NCI-H345 treated with DMSO at 0.1 percent for 48 hours (cell line): ENCODE measurements at regions not wholly inside any gene's neighbourhood (a gene's known extent, or its start where the extent isn't known, plus 50 kb on each side); places are given as distances from the start of the nearest gene placed in this dataset.
"Not testable (repeated sequence)": the region's sequence is repeated elsewhere in the genome, so short reads cannot be mapped to it uniquely, and the experiment has no call there.

Experiments used
- DNase-seq: peaks from one replicate; lab custom pipeline; 2025; ENCODE audit not compliant: unreplicated experiment; lab: John Stamatoyannopoulos, UW

DNA sequence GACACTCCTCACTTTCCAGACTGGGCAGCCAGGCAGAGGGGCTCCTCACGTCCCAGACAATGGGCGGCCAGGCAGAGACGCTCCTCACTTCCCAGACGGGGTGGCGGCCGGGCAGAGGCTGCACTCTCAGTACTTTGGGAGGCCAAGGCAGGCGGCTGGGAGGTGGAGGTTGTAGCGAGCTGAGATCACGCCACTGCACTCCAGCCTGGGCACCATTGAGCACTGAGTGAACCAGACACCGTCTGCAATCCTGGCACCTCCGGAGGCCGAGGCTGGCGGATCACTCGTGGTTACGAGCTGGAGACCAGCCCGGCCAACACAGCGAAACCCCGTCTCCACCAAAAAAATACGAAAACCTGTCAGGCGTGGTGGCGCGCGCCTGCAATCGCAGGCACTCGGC is 134.1 kb upstream of the BOD1L1 start:
- DNase-seq: not testable (repeated sequence)

DNA sequence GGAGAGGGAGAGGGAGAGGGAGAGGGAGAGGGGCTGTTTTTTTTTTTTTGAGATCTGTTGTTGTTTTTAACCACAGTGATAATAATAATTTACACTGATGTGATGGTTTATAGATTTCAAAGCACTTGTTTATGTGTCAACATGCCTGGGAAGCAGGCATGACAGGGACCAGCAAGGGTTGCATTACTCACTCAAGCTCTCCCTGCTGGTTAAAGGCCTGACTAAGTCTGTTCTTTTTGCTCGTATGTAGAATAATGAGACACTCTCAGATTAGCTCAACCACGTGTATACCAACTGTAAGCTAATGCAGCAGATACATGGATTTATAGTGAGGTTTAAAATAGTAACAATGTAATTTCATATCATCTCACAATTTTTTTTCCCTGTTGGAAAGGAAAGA is 134.6 kb upstream of the BOD1L1 start:
- no peak for DNase-seq

DNA sequence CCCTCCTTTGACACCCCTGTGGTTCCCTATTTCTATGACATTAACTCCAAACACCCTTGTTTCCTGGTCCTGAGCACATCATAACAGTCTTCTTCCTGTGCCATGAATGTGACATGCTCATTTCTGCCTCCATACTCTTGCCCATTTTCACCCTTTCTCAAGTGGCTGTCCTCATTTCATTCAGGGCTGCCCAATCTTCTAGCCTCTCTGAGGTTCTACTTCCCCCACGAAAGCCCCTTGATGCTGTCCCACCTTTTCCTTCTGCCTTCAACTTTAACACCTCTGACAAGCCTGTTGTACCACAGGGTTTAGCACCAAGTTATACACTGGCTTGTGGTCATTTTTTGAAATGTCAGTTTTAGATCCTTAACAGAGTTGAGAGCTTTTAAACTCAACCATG is 136.2 kb upstream of the BOD1L1 start:
- no peak for DNase-seq

DNA sequence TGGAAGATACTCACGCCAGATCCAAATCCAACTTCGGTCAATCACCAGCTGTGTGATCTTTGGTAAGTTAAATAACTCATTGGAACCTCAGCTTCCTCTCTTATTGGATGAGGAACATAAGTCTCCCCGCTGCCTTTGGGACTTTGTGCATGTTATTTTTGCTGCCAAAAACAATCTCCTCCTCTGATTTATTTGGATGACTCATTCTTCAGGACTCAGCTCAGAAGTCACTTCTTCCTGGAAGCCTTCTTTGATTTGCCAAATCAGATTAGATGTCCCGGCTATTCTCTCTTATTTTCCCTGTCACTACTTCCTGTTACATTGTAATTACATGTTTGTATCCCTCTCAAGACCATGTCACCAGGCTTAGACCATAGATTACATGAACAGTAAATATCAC is 138.0 kb upstream of the BOD1L1 start:
- no peak for DNase-seq

DNA sequence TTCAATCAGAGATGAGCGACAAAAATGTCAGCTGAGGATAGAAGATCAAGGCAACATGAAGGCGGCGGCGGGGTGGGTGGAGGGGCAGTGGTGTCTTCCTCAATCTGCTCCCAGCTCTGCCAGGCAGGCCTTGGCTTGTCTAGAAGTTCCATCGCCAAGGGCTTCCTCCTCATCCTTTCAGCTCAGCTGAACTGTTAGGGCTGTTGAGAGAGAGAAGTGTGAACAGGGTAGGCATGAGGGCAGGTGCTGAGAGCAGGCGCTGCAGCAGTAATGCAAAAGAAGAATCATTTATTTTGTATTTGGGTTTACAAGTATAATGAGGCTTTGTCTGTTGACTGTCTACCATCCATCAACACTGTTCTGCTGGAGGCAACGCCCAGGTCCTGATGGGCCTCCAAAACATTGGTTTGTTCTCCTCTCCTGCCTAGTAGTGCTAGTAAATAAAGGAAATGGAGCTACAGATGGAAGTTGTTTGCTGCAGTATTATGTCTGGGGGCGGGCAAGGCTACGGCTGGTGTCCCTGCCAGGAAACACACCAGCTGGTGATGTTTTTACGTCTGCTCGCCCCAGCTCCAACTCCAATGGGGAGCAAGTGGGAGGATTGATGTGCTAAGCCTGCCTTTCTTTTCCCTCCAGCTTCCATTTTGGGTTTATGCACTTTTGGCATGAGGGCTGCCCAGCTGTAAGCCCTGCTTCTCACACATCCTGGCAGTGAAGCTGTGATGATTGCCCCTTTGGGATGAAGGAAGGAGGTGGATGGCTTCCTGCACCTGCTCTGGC is 139.4 kb upstream of the BOD1L1 start:
- no peak for DNase-seq

DNA sequence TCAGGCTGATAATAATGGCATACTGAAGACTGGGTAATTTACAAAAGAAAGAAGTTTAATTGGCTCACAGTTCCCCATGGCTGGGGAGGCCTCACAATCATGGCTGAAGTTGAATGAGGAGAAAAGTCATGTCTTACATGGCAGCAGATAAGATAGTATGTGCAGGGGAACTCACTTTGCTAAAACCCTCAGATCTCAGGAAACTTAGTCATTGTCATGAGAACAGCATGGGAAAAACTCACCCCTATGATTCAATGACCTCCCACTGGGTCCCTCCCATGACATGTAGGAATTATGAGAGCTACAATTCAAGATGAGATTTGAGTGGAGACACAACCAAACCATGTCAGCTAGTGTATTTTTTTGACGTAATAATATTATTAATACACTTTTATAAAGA is 149.8 kb upstream of the BOD1L1 start:
- DNase-seq: no peak

DNA sequence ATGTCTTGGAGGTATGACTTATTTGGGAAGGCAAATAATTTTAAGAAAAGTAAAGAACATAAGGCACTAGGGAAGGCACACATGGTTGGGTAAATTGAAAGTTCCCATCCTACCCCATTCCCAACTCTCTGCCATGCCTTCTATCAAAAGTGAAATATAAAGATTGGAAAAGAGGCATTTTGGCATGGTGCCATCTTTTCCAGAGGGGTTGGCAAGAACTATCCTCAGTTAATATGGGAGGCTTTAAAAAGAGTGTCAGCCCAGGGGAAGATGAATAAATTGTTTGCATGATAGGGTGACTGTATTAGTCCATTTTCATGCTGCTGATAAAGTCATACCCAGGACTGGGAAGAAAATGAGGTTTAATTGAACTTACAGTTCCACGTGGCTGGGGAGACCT is 150.8 kb upstream of the BOD1L1 start:
- no peak for DNase-seq

DNA sequence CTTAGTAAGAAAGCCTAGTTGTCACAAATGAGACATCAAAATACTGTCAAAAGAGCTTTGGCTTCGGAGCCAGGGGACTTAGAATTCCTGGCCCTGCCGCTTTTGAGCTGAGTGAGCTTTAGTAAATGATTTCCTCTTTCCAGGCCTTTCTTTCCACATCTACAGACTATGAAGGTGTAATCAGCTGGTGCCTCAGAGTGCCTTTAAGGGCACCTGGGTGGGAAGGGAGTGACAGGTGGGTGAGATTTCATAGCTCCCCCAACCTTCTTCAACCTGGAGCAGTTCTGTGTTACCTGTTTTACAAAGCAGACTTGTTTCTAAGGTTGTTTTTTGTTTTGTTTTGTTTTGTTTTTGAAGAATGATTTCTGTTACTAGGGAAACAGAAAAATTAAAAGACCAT is 154.7 kb upstream of the BOD1L1 start:
- DNase-seq: no peak

DNA sequence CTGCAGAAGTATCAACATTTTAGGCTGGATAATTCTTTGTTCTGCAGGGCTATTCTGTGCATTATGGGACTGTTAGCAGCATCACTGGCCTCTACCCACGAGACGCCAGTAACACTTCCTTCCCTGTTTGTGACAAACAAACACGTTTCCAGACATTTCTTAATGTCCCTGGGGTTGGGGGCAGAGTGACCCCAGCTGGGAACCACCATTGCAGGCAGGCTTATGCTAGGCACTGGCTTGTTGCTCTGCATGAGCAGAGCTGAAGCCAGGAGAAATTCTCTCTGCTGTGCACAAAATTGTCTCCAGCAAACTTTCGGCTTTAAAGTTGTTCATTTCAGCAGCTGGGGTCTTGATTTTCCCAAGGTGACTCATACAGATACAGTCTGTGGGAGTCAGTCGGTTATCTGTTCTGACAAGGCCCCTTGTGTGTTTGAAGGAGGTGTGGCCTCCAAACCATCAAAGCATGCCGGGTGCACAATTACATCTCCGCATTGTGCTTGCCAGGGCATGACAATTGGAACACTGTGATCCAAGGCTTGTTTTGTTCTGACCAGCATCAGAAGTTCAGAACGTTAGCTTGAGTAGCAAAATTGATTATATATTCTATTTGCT is 156.4 kb upstream of the BOD1L1 start:
- DNase-seq: no peak

DNA sequence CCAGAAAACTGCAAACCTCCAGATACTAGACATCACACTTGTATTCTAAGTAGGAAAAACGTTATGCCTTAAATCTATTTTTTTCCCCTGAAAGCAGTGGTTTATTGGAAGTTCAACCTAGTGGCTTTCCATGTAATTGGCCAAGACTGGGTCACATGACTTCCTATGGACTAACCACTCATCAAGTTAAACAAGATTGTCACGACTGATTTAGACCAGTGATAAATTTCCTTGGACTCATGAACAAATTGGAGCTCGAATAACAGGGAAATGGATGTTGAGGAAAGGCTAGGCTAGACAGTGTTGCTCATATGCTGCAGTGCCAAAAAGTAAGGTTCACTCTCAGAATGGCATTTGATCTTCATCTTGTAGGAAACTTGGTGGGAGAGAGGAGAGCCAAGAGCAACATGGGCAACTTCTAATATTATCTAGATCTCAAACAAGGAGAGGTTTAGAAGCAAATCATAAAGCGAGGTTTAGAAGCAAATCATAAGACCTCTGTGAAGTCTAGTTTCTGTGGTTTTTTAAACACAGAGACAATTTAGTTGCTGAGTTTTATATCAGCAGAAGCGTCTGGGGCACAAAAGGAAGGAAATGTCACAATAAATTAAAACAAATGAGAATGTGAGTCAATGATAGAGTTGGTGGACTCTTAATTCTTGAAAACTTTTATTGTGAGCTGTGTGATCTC is 165.6 kb upstream of the BOD1L1 start:
- DNase-seq: no peak

DNA sequence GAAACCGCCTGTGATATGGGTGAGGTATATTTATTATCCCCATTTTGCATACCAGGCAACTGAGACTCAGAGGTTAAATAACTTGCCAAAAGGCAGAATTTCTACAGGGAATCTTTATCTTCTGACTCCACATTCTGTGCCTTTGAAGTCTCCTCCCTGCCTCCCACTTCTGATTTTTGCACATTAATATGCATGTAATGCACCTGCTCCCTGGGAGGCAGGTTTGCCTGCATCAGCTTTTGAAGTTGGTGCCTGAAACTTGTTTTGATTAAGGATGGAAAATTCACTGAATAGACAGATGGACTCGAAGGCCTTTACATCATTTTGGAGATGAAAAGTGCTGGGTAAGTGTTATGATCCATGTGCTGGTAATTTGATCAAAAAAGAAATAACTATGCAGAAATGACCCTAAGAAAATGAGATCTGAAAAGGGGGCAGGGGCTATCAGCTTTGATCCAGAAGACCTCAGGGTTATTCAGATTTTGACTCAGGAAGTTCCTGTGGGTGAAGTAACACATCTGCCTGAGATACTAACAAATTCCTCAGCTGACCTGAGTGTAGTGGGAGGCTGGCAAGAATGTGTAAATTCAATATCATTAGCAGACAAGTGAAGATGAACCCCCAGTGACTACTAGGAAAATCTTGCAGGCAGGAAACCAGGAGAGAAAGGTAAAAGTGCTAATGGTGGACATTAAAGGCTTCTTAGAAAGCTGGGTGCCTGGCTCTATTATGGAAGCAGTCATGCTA is 167.5 kb upstream of the BOD1L1 start:
- no peak for DNase-seq

DNA sequence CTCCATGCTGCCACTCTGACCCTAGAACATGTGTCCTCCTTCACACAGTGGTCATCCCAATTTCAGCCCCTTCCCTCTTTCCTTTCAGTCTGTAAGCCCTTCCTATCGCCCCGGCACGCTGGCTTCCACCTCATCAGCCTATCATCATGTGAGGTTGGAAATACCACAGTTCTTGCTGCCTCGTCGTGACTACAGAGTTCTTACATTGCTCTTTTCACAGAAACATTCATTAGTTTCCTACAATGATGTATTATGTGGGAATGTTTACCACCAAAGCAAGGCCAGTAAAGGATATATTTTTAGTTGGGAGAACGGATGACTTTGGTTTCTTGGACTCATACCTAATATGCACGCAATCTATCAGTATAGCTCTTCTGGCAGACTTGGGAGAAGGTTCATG is 169.5 kb upstream of the BOD1L1 start:
- no peak for DNase-seq

DNA sequence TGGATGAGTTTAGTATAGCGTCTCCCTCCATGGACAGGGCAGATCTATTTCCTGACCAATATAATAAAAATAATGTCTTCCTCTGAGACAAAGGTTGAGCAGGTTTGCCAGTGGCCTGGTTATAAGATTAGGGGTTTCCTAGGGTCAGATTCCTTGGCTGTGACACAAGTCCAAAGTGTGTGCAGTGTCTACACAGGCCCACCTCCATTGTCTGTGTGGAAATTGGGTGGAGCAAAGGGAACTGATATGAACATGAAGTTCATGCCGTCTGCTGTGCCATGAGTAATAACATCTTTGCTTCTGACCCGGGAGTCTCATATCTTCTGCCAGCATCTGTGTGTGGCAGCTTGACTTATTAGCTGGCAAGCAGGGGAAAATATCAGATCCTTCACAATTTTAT is 187.7 kb upstream of the BOD1L1 start:
- no peak for DNase-seq

DNA sequence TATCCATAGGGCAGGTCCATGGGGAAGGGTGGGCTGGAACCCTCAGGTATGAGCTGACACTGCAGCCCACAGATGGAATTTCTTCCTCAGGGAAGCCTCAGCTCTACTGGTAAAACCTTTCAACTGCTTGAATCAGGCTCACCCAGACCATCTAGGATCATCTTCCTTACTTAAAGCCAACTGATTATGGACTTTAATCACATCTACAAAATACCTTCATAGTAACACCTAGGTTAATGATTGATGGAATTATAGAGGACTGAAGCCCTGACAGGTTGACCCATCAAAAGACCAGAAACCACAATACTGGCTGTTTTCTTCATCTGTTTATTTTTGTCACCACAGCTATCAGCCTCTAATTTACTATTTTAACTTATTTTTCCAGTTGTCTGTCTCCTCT is 188.9 kb upstream of the BOD1L1 start:
- no peak for DNase-seq

DNA sequence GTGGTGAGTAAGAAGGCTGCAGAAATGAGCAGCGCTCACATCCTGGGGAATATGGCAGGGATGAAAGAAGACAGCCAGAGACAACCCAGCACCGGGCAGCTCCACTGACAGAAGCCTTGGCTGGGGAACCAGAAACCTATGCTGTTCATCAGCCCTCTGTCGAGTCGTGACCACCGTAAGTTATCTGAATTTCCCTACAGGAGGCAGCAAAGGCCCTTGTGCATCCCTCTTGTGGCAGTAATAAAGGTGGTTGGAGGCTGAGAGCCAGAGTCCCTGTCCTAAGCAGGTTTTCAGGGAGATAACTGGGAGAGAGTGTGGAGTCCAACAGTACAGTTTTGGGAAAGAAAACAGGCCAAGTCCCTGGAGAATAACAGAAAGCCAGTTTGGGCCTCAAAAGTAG is 194.0 kb upstream of the BOD1L1 start:
- no peak for DNase-seq

DNA sequence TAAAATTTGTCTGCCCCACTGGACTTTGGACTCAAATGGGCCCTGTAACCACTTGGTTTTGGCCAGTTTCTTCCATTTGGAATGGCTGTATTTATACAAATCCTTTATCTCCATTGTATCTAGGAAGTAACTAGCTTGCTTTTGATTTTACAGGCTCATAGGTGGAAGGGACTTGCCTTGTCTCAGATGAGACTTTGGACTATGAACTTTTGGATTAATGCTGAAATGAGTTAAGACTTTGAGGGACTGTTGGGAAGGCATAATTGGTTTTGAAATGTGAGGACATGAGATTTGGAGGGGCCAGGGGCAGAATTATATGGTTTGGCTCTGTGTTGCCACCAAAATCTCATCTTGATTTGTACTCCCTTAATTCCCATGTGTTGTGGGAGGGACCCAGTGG is 198.3 kb upstream of the BOD1L1 start:
- DNase-seq: not testable (repeated sequence)

DNA sequence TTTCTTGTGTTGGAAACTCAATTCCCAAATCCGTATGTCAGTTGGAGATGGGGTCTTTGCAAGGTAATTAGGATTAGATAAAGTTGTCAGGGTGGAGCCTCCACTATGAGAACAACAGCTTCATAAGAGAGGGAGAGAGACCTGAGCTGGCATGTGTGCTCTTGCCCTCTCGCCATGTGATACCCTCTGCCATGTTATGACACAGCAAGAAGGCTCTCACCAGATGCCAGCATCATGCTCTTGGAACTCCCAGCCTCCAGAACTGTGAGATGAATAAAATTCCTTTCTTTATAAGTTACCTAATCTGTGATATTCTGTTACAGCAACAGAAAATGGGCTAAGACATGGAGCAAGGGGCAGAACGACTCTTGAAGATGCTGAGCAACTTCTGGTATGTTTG is 201.9 kb upstream of the BOD1L1 start:
- DNase-seq: no peak

DNA sequence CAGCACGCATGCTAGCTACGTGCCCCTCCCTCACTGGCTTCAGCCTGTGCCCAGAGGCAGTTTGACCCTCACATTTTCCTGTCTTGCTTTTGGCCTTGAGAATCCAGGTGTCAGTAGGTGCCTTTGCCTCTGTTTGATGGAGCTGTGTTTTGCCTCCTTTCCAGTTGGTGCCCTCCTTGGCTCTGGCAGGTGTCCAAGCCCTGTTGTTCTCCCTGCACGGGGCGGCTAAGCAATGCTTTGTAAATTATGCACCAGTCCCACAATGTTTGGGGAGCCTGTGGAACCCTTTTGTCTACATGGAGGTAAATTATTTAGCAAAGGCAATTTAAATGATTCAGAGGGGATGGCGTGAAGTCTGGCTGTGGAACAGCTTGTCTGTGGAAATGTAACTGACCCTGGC is 202.9 kb upstream of the BOD1L1 start:
- peak; percentile 4 for DNase-seq

DNA sequence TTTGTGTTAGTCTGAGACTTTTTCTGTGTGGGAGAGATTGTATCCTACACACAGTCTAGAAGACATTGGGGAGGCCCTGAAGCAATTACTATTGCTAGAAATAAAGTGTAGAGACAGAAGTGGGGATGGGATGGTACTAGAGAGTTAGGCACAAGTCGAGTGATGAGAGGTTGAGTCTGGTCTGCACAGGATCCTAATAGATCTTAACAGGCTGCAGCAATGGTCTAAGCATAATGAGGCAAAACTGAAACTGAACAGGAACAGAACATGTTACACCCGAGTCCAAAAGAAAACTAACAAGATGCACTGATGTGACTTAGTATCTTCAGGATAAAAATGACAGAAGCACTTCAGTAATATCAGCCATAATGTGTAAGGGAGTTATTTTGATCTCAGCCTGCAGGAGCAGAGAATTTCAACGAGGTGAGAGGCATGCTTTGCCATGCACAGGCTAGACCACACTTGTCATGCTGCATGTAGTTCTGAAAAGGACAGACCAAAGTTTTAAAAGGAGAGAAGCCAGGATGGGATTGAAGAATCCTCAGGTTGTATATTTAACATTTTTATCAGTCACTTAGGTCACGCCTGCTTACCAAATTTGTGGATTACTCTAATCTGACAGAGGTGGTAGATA is 205.8 kb upstream of the BOD1L1 start:
- DNase-seq: no peak

DNA sequence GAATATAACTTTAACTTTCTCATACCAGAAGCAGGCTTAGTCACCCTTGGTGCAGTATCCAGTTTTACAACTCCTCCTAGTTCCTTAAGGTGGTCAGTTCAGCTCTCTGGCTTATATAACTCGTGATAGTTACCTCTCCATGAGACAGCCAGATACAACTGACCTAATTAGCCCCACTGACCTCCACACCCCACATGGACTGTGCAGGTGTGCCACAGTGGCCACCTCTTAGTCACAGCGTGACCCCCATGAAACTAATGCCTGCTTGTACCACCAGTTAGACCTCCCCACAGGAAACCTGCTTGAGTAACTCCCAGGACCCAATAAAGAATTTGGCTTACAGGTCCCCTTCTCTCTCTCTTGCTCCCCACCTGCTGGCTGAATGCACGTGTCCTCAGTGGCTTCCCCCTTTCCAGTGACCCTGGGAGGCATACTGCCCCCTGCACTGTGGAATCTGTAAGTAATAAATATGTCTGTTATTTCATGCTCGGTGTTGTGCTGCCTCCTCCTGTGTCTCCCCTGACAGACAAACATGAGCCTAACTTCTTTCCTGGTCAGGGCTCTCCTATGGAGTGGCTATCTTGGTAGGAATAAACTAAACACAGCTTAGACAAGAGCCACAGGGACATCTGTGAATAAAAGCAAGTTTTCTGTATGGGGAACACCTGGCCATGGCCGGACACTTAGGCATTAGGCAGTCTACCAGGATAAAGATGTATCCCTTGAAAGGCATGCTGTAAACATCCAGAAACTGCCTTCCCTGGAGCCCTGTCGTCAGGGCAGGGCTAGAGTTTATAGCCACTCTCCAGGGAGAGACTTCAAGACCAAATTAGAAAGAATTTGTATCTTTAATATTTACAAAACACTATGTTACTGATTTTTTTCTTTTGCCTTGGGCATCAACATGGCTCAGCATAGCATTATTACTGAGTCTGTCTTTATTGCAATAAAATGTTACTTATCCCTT is 209.7 kb upstream of the BOD1L1 start:
- DNase-seq: no peak
